SK-N-MC (cell line): ENCODE measurements at regions not wholly inside any gene's neighbourhood (a gene's known extent, or its start where the extent isn't known, plus 50 kb on each side); places are given as distances from the start of the nearest gene placed in this dataset.

Source experiments
- DNase-seq: peaks from one replicate; pipeline ENCODE4 v3.0.0-alpha.2; 2011; ENCODE audit warnings: low read depth, low spot score
- H3K27ac ChIP-seq: fragments of 200-600 bp; sonication (generic); 2 replicates; pipeline ENCODE4 v1.5.1; 2016; ENCODE audit warnings: mixed run types
- H3K36me3 ChIP-seq: fragments of 200-600 bp; sonication (generic); 2 replicates; pipeline ENCODE4 v1.6.1; 2017; ENCODE audit warnings: antibody characterized with exemption, low read length, mixed read lengths; ENCODE audit not compliant: insufficient read depth
- H3K4me3 ChIP-seq: fragments of 200-600 bp; sonication (generic); 2 replicates; pipeline ENCODE4 v1.5.1; 2016
- H3K9ac ChIP-seq: fragments of 200-600 bp; sonication (generic); 2 replicates; pipeline ENCODE4 v1.8.0; 2017; ENCODE audit warnings: mixed run types, mixed read lengths; ENCODE audit not compliant: insufficient read length
- H3K9me3 ChIP-seq: fragments of 200-600 bp; sonication (generic); 2 replicates; pipeline ENCODE4 v1.6.1; 2017; ENCODE audit warnings: low read depth, mild to moderate bottlenecking, antibody characterized with exemption, low read length, moderate library complexity, mixed read lengths
- EZH2 ChIP-seq: fragments of 200-600 bp; sonication (generic); IDR thresholded peaks from one replicate; pipeline ENCODE4 v1.6.1; 2017; ENCODE audit warnings: antibody characterized with exemption
- FOXP2 ChIP-seq: optimal IDR thresholded peaks from 2 replicates; pipeline ENCODE3; 2011; ENCODE audit warnings: mild to moderate bottlenecking, moderate library complexity; ENCODE audit not compliant: insufficient read depth; ENCODE audit errors: extremely low read length, control extremely low read depth
- POLR2AphosphoS5 ChIP-seq: IDR thresholded peaks from 2 replicates; pipeline ENCODE4 v1.6.1; 2012; ENCODE audit warnings: mild to moderate bottlenecking, low read depth, low read length, borderline replicate concordance

- no peak for DNase-seq
- no peak overlapping the region for H3K27ac ChIP-seq
- no peak overlapping the region for H3K4me3 ChIP-seq
- no peaks in the 10 kb centered on the region for H3K9me3 ChIP-seq
- TF ChIP-seq EZH2 (no peak), FOXP2 (no peak), POLR2AphosphoS5 (no peak)
- no peaks in the 10 kb centered on the region for H3K36me3 ChIP-seq
- no peak overlapping the region for H3K9ac ChIP-seq
Measured at GRCh38 chr3:70744536-70744935, 432.1 kb upstream of the MDFIC2 start.

GRCh38 chr3:70743754-70744153 is 431.3 kb upstream of the MDFIC2 start:
- Histone ChIP-seq H3K9ac (no peak overlapping the region), H3K27ac (no peak overlapping the region), H3K9me3 (no peaks in the 10 kb centered on the region), H3K4me3 (no peak overlapping the region), H3K36me3 (no peaks in the 10 kb centered on the region)
- DNase-seq = no peak
- TF ChIP-seq POLR2AphosphoS5 = no peak
- no peak for TF ChIP-seq FOXP2
- TF ChIP-seq EZH2 = no peak

GRCh38 chr3:70742081-70742480 is 429.6 kb upstream of the MDFIC2 start:
- no peak overlapping the region for H3K27ac ChIP-seq
- TF ChIP-seq FOXP2 = no peak
- TF ChIP-seq EZH2 = no peak
- no peak for TF ChIP-seq POLR2AphosphoS5
- DNase-seq = no peak

GRCh38 chr3:70740872-70741271 is 428.4 kb upstream of the MDFIC2 start:
- H3K27ac ChIP-seq = no peak overlapping the region
- no peaks in the 10 kb centered on the region for H3K9me3 ChIP-seq
- H3K9ac ChIP-seq = no peak overlapping the region
- H3K4me3 ChIP-seq = no peak overlapping the region
- H3K36me3 ChIP-seq = no peaks in the 10 kb centered on the region
- TF ChIP-seq FOXP2 (no peak), EZH2 (no peak), POLR2AphosphoS5 (no peak)
- DNase-seq = no peak

More at GRCh38 chr3:70742081-70742480, 429.6 kb upstream of the MDFIC2 start:
- Histone ChIP-seq H3K9ac (no peak overlapping the region), H3K9me3 (no peaks in the 10 kb centered on the region), H3K36me3 (no peaks in the 10 kb centered on the region), H3K4me3 (no peak overlapping the region)

GRCh38 chr3:70740071-70740470 is 427.6 kb upstream of the MDFIC2 start:
- no peak for DNase-seq
- no peaks in the 10 kb centered on the region for H3K36me3 ChIP-seq
- no peak overlapping the region for H3K9ac ChIP-seq
- H3K27ac ChIP-seq = no peak overlapping the region
- no peak overlapping the region for H3K4me3 ChIP-seq
- TF ChIP-seq FOXP2 = no peak
- no peak for TF ChIP-seq EZH2
- no peak for TF ChIP-seq POLR2AphosphoS5
- H3K9me3 ChIP-seq = no peaks in the 10 kb centered on the region

- TF ChIP-seq FOXP2 (no peak), POLR2AphosphoS5 (no peak), EZH2 (no peak)
- Histone ChIP-seq H3K4me3 (no peak overlapping the region), H3K36me3 (no peaks in the 10 kb centered on the region), H3K9ac (no peak overlapping the region), H3K27ac (no peak overlapping the region), H3K9me3 (no peaks in the 10 kb centered on the region)
- no peak for DNase-seq
Measured at GRCh38 chr3:70738291-70738681, 425.8 kb upstream of the MDFIC2 start.

- Histone ChIP-seq H3K9ac (no peak overlapping the region), H3K27ac (no peak overlapping the region), H3K9me3 (no peaks in the 10 kb centered on the region), H3K36me3 (no peaks in the 10 kb centered on the region), H3K4me3 (no peak overlapping the region)
- no peak for DNase-seq
- no peak for TF ChIP-seq EZH2
- no peak for TF ChIP-seq POLR2AphosphoS5
- TF ChIP-seq FOXP2 = no peak
Measured at GRCh38 chr3:70737666-70738290, 425.3 kb upstream of the MDFIC2 start.

- Histone ChIP-seq H3K27ac (no peak overlapping the region), H3K9ac (no peak overlapping the region), H3K36me3 (no peaks in the 10 kb centered on the region), H3K9me3 (no peaks in the 10 kb centered on the region), H3K4me3 (no peak overlapping the region)
- no peak for DNase-seq
- no peak for TF ChIP-seq FOXP2
Measured at GRCh38 chr3:70736009-70736408, 423.6 kb upstream of the MDFIC2 start.

- Histone ChIP-seq H3K9ac (no peak overlapping the region), H3K4me3 (no peak overlapping the region), H3K27ac (no peak overlapping the region), H3K36me3 (no peaks in the 10 kb centered on the region), H3K9me3 (no peaks in the 10 kb centered on the region)
- DNase-seq = no peak
- TF ChIP-seq POLR2AphosphoS5 (no peak), FOXP2 (no peak), EZH2 (no peak)
Measured at GRCh38 chr3:70734756-70735155, 422.3 kb upstream of the MDFIC2 start.
